HepG2 (cell line): ENCODE measurements at regions not wholly inside any gene's neighbourhood (a gene's known extent, or its start where the extent isn't known, plus 50 kb on each side); places are given as distances from the start of the nearest gene placed in this dataset.

Source experiments
- ATAC-seq: fragments of 200-7000 bp; cut with Tn5 transposase; 3 replicates; pipeline ENCODE4 v1.9.1; 2020; ENCODE audit warnings: mild to moderate bottlenecking, moderate library complexity
- BruUV-seq: library from RNA; stranded (reverse); fragments of 400-500 nt; replicated peaks from 2 replicates; lab custom pipeline; 2021; lab: Mats Ljungman, UMichigan
- CTCF ChIA-PET: fragments of 300-600 bp; formaldehyde crosslinking; extraction: SDS; loops from one replicate; lab custom pipeline; 2021; ENCODE audit warnings: low total read pairs, inconsistent platforms, low intra/inter-chr PET ratio; lab: Yijun Ruan, JAX
- POLR2A ChIA-PET: fragments of 350-600 bp; sonication (Branson Sonifier 250); formaldehyde crosslinking; loops from one replicate; lab custom pipeline; 2020; ENCODE audit warnings: antibody characterized with exemption, inconsistent platforms; lab: Yijun Ruan, JAX
- DNase-seq: peaks from one replicate; pipeline ENCODE4 v3.0.0-alpha.2; 2015; ENCODE audit warnings: low spot score
- FAIRE-seq: peaks from 3 replicates; lab custom pipeline; 2011; peaks lifted over from hg19 to GRCh38; lab: Jason Lieb, UNC
- H2AFZ ChIP-seq: one replicate; pipeline ENCODE4 v1.6.1; 2011; ENCODE audit warnings: low read length, inconsistent platforms
- H3K27ac ChIP-seq: fragments of 300-600 bp; 3 replicates; pipeline ENCODE4 v1.8.0; 2011; ENCODE audit warnings: mixed run types, mild to moderate bottlenecking, mixed read lengths, low read length, inconsistent platforms; ENCODE audit not compliant: insufficient read depth; ENCODE audit errors: extremely low read length
- H3K27me3 ChIP-seq, 2 experiments: fragments of 200-600 bp in 1 of 2; 2 replicates in 1 of 2; 3 replicates in 1 of 2; pipeline versions ENCODE4 v1.6.0 to v1.8.0; 2011; ENCODE audit warnings: low read length in 2 of 2, mild to moderate bottlenecking in 2 of 2, moderate library complexity in 2 of 2, inconsistent platforms in 1 of 2; ENCODE audit not compliant: insufficient read depth in 2 of 2, control insufficient read depth in 1 of 2
- H3K36me3 ChIP-seq, 2 experiments: fragments of 200-600 bp in 1 of 2; replicated peaks in 1 of 2; 2 replicates in 1 of 2; 3 replicates in 1 of 2; pipeline versions ENCODE4 v1.5.1 to v1.8.0; 2011; ENCODE audit warnings: low read length in 2 of 2, inconsistent platforms in 1 of 2; ENCODE audit not compliant: insufficient read depth in 2 of 2, control insufficient read depth in 1 of 2
- H3K4me1 ChIP-seq: 2 replicates; pipeline ENCODE4 v1.5.1; 2012; ENCODE audit warnings: low read length, inconsistent platforms; ENCODE audit not compliant: insufficient read depth
- H3K4me2 ChIP-seq: 2 replicates; pipeline ENCODE4 v1.6.0; 2011; ENCODE audit warnings: low read depth, low read length, inconsistent platforms
- H3K4me3 ChIP-seq, 3 experiments: fragments of 200-600 bp in 1 of 3; sonication (generic), shearing (Covaris generic) in 1 of 3; replicated peaks in 1 of 3; 2 replicates each; pipeline ENCODE4 v1.5.1; 2011 to 2016; ENCODE audit warnings: low read length in 3 of 3, inconsistent platforms in 2 of 3, low read depth in 2 of 3, mild to moderate bottlenecking in 2 of 3, control low read depth in 1 of 3, mixed read lengths in 1 of 3; ENCODE audit not compliant: insufficient read depth in 1 of 3
- H3K79me2 ChIP-seq: one replicate; pipeline ENCODE4 v1.6.1; 2011; ENCODE audit warnings: low read length, inconsistent platforms; ENCODE audit not compliant: insufficient read depth
- H3K9ac ChIP-seq: 2 replicates; pipeline ENCODE4 v1.6.0; 2011; ENCODE audit warnings: mild to moderate bottlenecking, low read depth, low read length, inconsistent platforms; ENCODE audit not compliant: insufficient read depth
- H3K9me3 ChIP-seq: 2 replicates; pipeline ENCODE4 v1.5.1; 2012; ENCODE audit warnings: mild to moderate bottlenecking, low read length
- H4K20me1 ChIP-seq: 2 replicates; pipeline ENCODE4 v1.6.0; 2011; ENCODE audit warnings: inconsistent platforms, mild to moderate bottlenecking, low read length, moderate library complexity; ENCODE audit not compliant: insufficient read depth
- CCDC6 ChIP-seq: sonication (generic); formaldehyde crosslinking; IDR thresholded peaks from 2 replicates; pipeline ENCODE4 v1.8.1; 2022; ENCODE audit warnings: mild to moderate bottlenecking, missing genetic modification reagents, moderate library complexity
- DR1 ChIP-seq: sonication (generic); formaldehyde crosslinking; IDR thresholded peaks from 2 replicates; pipeline ENCODE4 v1.8.0; 2021; ENCODE audit warnings: mild to moderate bottlenecking, missing genetic modification reagents, inconsistent platforms
- HOXA9 ChIP-seq: sonication (generic); formaldehyde crosslinking; IDR thresholded peaks from 2 replicates; pipeline ENCODE4 v1.8.1; 2022; ENCODE audit warnings: missing genetic modification reagents, mild to moderate bottlenecking, moderate library complexity, borderline replicate concordance
- KLF16 ChIP-seq, 2 experiments: sonication (generic) in 1 of 2; formaldehyde crosslinking in 1 of 2; IDR thresholded peaks; 2 replicates each; pipeline versions ENCODE4 v1.6.1 to v1.8.0; 2016 to 2023; ENCODE audit warnings: missing genetic modification reagents in 2 of 2, missing compliant biosample characterization in 1 of 2
- RCOR2 ChIP-seq: IDR thresholded peaks from 2 replicates; pipeline ENCODE4 v1.6.1; 2016; ENCODE audit warnings: missing biosample characterization, missing genetic modification reagents
- RERE ChIP-seq: IDR thresholded peaks from 2 replicates; pipeline ENCODE4 v1.6.1; 2016; ENCODE audit warnings: low read depth, missing genetic modification reagents, missing compliant biosample characterization
- TFE3 ChIP-seq: IDR thresholded peaks from 2 replicates; pipeline ENCODE4 v1.6.1; 2016
- XRCC5 ChIP-seq: fragments of 200-400 bp; formaldehyde crosslinking; optimal IDR thresholded peaks from 2 replicates; pipeline ENCODE3; 2017; ENCODE audit warnings: mild to moderate bottlenecking, low read length
- ZNF317 ChIP-seq: sonication (generic); formaldehyde crosslinking; IDR thresholded peaks from 2 replicates; pipeline ENCODE4 v1.5.0; 2020; ENCODE audit warnings: mild to moderate bottlenecking, missing genetic modification reagents
- ZSCAN12 ChIP-seq: sonication (generic); formaldehyde crosslinking; IDR thresholded peaks from 2 replicates; pipeline ENCODE4 v1.9.0; 2021; ENCODE audit warnings: mild to moderate bottlenecking, missing genetic modification reagents
- WGBS: methylation state at CpG from one replicate; pipeline ENCODE4 v1.1.6; 2017; ENCODE audit warnings: low lambda C conversion rate; 5-methylcytosine and 5-hydroxymethylcytosine counted together
- in situ Hi-C: cut with HindIII; loops from 2 replicates; pipeline ENCODE4 v1.10.0; 2017; ENCODE audit warnings: low pct_unique_long_range_greater_than_20kb; ENCODE audit not compliant: extremely low pct_ligation_motif_present
- intact Hi-C: fragments of 100-400 bp; cut with micrococcal nuclease; formaldehyde crosslinking; loops from one replicate; pipeline ENCODE4 v1.10.0; 2022; ENCODE audit not compliant: unreplicated experiment
- TF ChIP-seq, protein P1 (sequence below): sonication (generic); formaldehyde crosslinking; IDR thresholded peaks from 2 replicates; pipeline ENCODE4 v1.4.0; 2020; ENCODE audit warnings: missing genetic modification reagents

DNA sequence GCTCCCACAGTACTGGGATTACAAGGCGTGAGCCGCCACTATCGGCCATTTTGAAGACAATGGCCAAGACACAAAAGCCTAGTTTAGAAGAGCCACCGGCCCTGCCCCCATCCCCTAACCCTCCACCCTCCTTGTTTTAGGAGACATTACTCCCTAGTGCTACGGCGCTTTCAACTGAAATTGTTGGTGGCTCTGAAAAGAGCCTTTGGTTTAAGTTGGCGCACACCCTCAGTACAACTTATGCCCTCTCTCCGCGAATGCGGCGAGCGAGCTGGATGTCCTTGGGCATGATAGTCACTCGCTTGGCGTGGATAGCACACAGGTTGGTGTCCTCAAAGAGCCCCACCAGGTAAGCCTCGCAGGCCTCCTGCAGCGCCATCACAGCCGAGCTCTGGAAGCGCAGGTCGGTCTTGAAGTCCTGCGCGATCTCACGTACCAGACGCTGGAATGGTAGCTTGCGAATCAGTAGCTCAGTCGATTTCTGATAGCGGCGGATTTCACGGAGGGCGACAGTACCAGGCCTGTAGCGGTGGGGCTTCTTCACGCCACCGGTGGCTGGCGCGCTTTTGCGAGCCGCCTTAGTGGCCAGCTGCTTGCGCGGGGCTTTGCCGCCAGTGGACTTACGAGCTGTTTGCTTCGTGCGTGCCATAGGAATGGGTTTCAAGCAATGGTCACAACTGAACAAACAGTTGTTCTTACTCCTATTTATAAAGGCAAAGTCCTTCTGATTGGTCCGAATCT, 114.9 kb upstream of the BTN3A2 start:
- intact Hi-C loops (no loop called here), in situ Hi-C loops (no loop called here)
- no peaks in the 10 kb centered on the region for H3K36me3 ChIP-seq
- peak; percentile 58 for DNase-seq
- peaks cover 2 to 37% of the 10 kb centered on the region in 2 experiments; a peak in 3 of 5 replicates for H3K27me3 ChIP-seq
- ATAC-seq = peak; percentile 84
- TSS peak; percentile 100 for BruUV-seq
- peak overlapping the region; percentile 54 for H3K9ac ChIP-seq
- H2AFZ ChIP-seq = peak overlapping the region; percentile 74
- no peaks in the 10 kb centered on the region for H4K20me1 ChIP-seq
- no peaks in the 10 kb centered on the region for H3K9me3 ChIP-seq
- peak overlapping the region; percentile 55 to 80 (median 60) for H3K4me3 ChIP-seq
- WGBS = 3% methylated on average over 25 of the region's 43 CpGs
- H3K4me2 ChIP-seq = peak overlapping the region; percentile 97
- peaks cover 40% of the 10 kb centered on the region for H3K4me1 ChIP-seq
- peak; percentile 64 for FAIRE-seq
- H3K79me2 ChIP-seq = no peaks in the 10 kb centered on the region
- ChIA-PET POLR2A (interaction anchor here (0.8 to 2.5 kb wide), 14 partner anchors 9 to 126 kb away, joined by 3 to 20 read pairs (median 5); a partner anchor contains a TSS), CTCF (no interaction called here)
- H3K27ac ChIP-seq = peak overlapping the region; percentile 52
- no peak for TF ChIP-seq CCDC6 (CRISPR knock-in tag)
- TF ChIP-seq KLF16 (CRISPR knock-in tag; IDR thresholded peaks at IDR 0.05) = 0 out of 4 replicates have a peak, but pooled peaks of 1 of the 2 experiments have one; percentile 76
- TF ChIP-seq DR1 = no peak
- no peak for TF ChIP-seq TFE3 (CRISPR knock-in tag)
- TF ChIP-seq RCOR2 (CRISPR knock-in tag) = no peak
- no peak for TF ChIP-seq RERE (CRISPR knock-in tag)
- TF ChIP-seq ZNF317 (CRISPR knock-in tag) = no peak
- no peak for TF ChIP-seq HOXA9 (CRISPR knock-in tag)
- TF ChIP-seq XRCC5 = peak; percentile 70
- no peak for TF ChIP-seq ZSCAN12 (CRISPR knock-in tag)
- TF ChIP-seq, protein P1, sequence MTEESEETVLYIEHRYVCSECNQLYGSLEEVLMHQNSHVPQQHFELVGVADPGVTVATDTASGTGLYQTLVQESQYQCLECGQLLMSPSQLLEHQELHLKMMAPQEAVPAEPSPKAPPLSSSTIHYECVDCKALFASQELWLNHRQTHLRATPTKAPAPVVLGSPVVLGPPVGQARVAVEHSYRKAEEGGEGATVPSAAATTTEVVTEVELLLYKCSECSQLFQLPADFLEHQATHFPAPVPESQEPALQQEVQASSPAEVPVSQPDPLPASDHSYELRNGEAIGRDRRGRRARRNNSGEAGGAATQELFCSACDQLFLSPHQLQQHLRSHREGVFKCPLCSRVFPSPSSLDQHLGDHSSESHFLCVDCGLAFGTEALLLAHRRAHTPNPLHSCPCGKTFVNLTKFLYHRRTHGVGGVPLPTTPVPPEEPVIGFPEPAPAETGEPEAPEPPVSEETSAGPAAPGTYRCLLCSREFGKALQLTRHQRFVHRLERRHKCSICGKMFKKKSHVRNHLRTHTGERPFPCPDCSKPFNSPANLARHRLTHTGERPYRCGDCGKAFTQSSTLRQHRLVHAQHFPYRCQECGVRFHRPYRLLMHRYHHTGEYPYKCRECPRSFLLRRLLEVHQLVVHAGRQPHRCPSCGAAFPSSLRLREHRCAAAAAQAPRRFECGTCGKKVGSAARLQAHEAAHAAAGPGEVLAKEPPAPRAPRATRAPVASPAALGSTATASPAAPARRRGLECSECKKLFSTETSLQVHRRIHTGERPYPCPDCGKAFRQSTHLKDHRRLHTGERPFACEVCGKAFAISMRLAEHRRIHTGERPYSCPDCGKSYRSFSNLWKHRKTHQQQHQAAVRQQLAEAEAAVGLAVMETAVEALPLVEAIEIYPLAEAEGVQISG (CRISPR knock-in tag) = peak; percentile 58
